HL-60 (cell line): ENCODE measurements at regions not wholly inside any gene's neighbourhood (a gene's known extent, or its start where the extent isn't known, plus 50 kb on each side); places are given as distances from the start of the nearest gene placed in this dataset.

Source experiments
- CTCF ChIP-seq: IDR thresholded peaks from one replicate; pipeline ENCODE4 v1.5.1; 2011; ENCODE audit warnings: low read length, control low read depth, inconsistent platforms; ENCODE audit not compliant: insufficient read depth
- POLR2AphosphoS5 ChIP-seq: IDR thresholded peaks from 2 replicates; pipeline ENCODE4 v1.6.1; 2012; ENCODE audit warnings: low read depth

GRCh38 chr4:111773858-111774257 is 371.4 kb upstream of the FAM241A start:
- TF ChIP-seq CTCF: no peak
- no peak for TF ChIP-seq POLR2AphosphoS5
